Neural cell (in vitro differentiated cells): ENCODE measurements at regions not wholly inside any gene's neighbourhood (a gene's known extent, or its start where the extent isn't known, plus 50 kb on each side); places are given as distances from the start of the nearest gene placed in this dataset.

Experiments
- H2AFZ ChIP-seq: fragments of 200-600, 300-800 bp; sonication (generic), shearing (Covaris generic); 2 replicates; pipeline ENCODE4 v1.6.0; 2014; ENCODE audit warnings: low read depth, mild to moderate bottlenecking, antibody characterized with exemption, low read length, moderate library complexity
- H3F3A ChIP-seq: fragments of 200-600 bp; shearing (Covaris generic); 2 replicates; pipeline ENCODE4 v1.6.1; 2016; ENCODE audit warnings: mild to moderate bottlenecking, moderate library complexity, mixed read lengths, antibody characterized with exemption, low read length; ENCODE audit not compliant: insufficient read depth, poor library complexity, severe bottlenecking
- H3K27ac ChIP-seq: fragments of 200-600, 300-800 bp; sonication (generic), shearing (Covaris generic); 2 replicates; pipeline ENCODE4 v1.5.1; 2014; ENCODE audit warnings: mild to moderate bottlenecking, low read length, moderate library complexity
- H3K27me3 ChIP-seq: fragments of 300-800, 200-600 bp; sonication (generic), shearing (Covaris generic); 2 replicates; pipeline ENCODE4 v1.6.0; 2014; ENCODE audit warnings: mild to moderate bottlenecking, low read depth, low read length, moderate library complexity; ENCODE audit not compliant: insufficient read depth
- H3K36me3 ChIP-seq: fragments of 300-800, 200-600 bp; sonication (generic), shearing (Covaris generic); 2 replicates; pipeline ENCODE4 v1.5.1; 2014; ENCODE audit warnings: mild to moderate bottlenecking, antibody characterized with exemption, low read length, moderate library complexity; ENCODE audit not compliant: insufficient read depth
- H3K4me2 ChIP-seq: fragments of 300-800, 200-600 bp; sonication (generic), shearing (Covaris generic); 2 replicates; pipeline ENCODE4 v1.6.0; 2014; ENCODE audit warnings: mild to moderate bottlenecking, low read length
- H3K4me3 ChIP-seq: fragments of 300-800, 200-600 bp; sonication (generic), shearing (Covaris generic); 2 replicates; pipeline ENCODE4 v1.5.1; 2014; ENCODE audit warnings: mild to moderate bottlenecking, low read length, moderate library complexity
- H3K79me2 ChIP-seq: fragments of 200-600 bp; shearing (Covaris generic); replicated peaks from 2 replicates; pipeline ENCODE4 v1.6.0; 2014; ENCODE audit warnings: mild to moderate bottlenecking, low read length, moderate library complexity; ENCODE audit not compliant: insufficient read depth
- H3K9ac ChIP-seq: fragments of 300-800, 200-600 bp; sonication (generic), shearing (Covaris generic); 2 replicates; pipeline ENCODE4 v1.6.1; 2016; ENCODE audit warnings: mild to moderate bottlenecking, low read length, mixed read lengths
- H3K9me2 ChIP-seq: fragments of 200-600 bp; shearing (Covaris generic); 2 replicates; pipeline ENCODE4 v1.6.1; 2016; ENCODE audit warnings: mild to moderate bottlenecking, low read length, mixed read lengths; ENCODE audit not compliant: insufficient read depth
- H3K9me3 ChIP-seq: fragments of 200-600, 300-800 bp; sonication (generic), shearing (Covaris generic); 2 replicates; pipeline ENCODE4 v1.6.1; 2016; ENCODE audit warnings: mild to moderate bottlenecking, mixed run types, low read length, moderate library complexity, mixed read lengths
- H4K20me1 ChIP-seq: fragments of 200-600 bp; shearing (Covaris generic); 2 replicates; pipeline ENCODE4 v1.6.1; 2016; ENCODE audit warnings: mild to moderate bottlenecking, mixed run types; ENCODE audit not compliant: insufficient read depth
- EP300 ChIP-seq: fragments of 450-650 bp; conservative IDR thresholded peaks from 2 replicates; pipeline ENCODE4 v1.6.1; 2014; ENCODE audit warnings: antibody characterized with exemption, mild to moderate bottlenecking, moderate library complexity; ENCODE audit not compliant: poor library complexity, severe bottlenecking
- EZH2 ChIP-seq: fragments of 200-600, 300-800 bp; shearing (Covaris generic), sonication (generic); IDR thresholded peaks from 2 replicates; pipeline ENCODE4 v1.6.1; 2014; ENCODE audit warnings: antibody characterized with exemption, low read length, borderline replicate concordance, mild to moderate bottlenecking; ENCODE audit not compliant: insufficient read depth, poor library complexity, severe bottlenecking
- MXI1 ChIP-seq: fragments of 450-650 bp; conservative IDR thresholded peaks from 2 replicates; pipeline ENCODE4 v1.6.1; 2014; ENCODE audit warnings: antibody characterized with exemption, mild to moderate bottlenecking; ENCODE audit not compliant: poor library complexity, severe bottlenecking
- POLR2AphosphoS5 ChIP-seq: IDR thresholded peaks from 2 replicates; pipeline ENCODE4 v1.6.1; 2012
- RAD21 ChIP-seq: fragments of 450-650 bp; conservative IDR thresholded peaks from 2 replicates; pipeline ENCODE4 v1.6.1; 2014; ENCODE audit warnings: antibody characterized with exemption, mild to moderate bottlenecking, moderate library complexity
- SMC3 ChIP-seq: fragments of 450-650 bp; conservative IDR thresholded peaks from 2 replicates; pipeline ENCODE4 v1.6.1; 2014; ENCODE audit warnings: antibody characterized with exemption, mild to moderate bottlenecking, moderate library complexity; ENCODE audit not compliant: poor library complexity
- TAF1 ChIP-seq: IDR thresholded peaks from 2 replicates; pipeline ENCODE4 v1.6.1; 2012; ENCODE audit warnings: low read depth
- TF ChIP-seq, protein P1 (sequence below): IDR thresholded peaks from 2 replicates; pipeline ENCODE4 v1.6.1; 2012; ENCODE audit warnings: borderline replicate concordance
- TF ChIP-seq, protein P2 (sequence below): fragments of 450-650 bp; IDR thresholded peaks from 2 replicates; pipeline ENCODE4 v1.5.1; 2014; ENCODE audit warnings: antibody characterized with exemption, mild to moderate bottlenecking, moderate library complexity; ENCODE audit not compliant: poor library complexity, severe bottlenecking

DNA sequence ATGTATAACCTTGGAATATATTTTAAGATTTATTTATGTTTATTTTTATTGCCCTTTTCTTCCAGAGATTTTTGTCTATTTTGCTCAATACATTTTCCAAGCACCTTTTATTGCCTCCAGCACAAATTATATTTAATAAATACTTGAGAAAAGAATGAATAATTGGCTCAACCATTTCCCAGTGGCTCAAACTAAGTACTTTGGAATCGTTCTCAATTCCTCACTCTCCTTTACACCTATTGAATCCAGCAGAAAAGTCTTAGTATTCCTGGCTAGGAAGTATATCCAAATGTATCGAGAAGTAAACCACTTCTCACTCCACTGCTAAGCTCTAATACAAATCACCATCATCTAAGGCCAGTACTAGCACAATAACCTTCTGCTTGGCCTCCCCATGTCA lies 276.1 kb downstream of the NEBL start:
- TF ChIP-seq RAD21, result no peak
- TF ChIP-seq MXI1, result no peak
- TF ChIP-seq SMC3, result no peak
- TF ChIP-seq TAF1, result no peak
- TF ChIP-seq, protein P1, sequence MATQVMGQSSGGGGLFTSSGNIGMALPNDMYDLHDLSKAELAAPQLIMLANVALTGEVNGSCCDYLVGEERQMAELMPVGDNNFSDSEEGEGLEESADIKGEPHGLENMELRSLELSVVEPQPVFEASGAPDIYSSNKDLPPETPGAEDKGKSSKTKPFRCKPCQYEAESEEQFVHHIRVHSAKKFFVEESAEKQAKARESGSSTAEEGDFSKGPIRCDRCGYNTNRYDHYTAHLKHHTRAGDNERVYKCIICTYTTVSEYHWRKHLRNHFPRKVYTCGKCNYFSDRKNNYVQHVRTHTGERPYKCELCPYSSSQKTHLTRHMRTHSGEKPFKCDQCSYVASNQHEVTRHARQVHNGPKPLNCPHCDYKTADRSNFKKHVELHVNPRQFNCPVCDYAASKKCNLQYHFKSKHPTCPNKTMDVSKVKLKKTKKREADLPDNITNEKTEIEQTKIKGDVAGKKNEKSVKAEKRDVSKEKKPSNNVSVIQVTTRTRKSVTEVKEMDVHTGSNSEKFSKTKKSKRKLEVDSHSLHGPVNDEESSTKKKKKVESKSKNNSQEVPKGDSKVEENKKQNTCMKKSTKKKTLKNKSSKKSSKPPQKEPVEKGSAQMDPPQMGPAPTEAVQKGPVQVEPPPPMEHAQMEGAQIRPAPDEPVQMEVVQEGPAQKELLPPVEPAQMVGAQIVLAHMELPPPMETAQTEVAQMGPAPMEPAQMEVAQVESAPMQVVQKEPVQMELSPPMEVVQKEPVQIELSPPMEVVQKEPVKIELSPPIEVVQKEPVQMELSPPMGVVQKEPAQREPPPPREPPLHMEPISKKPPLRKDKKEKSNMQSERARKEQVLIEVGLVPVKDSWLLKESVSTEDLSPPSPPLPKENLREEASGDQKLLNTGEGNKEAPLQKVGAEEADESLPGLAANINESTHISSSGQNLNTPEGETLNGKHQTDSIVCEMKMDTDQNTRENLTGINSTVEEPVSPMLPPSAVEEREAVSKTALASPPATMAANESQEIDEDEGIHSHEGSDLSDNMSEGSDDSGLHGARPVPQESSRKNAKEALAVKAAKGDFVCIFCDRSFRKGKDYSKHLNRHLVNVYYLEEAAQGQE, result no peak
- no peak for TF ChIP-seq POLR2AphosphoS5
- TF ChIP-seq, protein P2, sequence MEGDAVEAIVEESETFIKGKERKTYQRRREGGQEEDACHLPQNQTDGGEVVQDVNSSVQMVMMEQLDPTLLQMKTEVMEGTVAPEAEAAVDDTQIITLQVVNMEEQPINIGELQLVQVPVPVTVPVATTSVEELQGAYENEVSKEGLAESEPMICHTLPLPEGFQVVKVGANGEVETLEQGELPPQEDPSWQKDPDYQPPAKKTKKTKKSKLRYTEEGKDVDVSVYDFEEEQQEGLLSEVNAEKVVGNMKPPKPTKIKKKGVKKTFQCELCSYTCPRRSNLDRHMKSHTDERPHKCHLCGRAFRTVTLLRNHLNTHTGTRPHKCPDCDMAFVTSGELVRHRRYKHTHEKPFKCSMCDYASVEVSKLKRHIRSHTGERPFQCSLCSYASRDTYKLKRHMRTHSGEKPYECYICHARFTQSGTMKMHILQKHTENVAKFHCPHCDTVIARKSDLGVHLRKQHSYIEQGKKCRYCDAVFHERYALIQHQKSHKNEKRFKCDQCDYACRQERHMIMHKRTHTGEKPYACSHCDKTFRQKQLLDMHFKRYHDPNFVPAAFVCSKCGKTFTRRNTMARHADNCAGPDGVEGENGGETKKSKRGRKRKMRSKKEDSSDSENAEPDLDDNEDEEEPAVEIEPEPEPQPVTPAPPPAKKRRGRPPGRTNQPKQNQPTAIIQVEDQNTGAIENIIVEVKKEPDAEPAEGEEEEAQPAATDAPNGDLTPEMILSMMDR, result no peak
- no peak for TF ChIP-seq EP300
- no peak for TF ChIP-seq EZH2
- H3K79me2 ChIP-seq, result no peaks in the 10 kb centered on the region
- H3K9ac ChIP-seq, result no peak overlapping the region
- H3K27ac ChIP-seq, result no peak overlapping the region
- H2AFZ ChIP-seq, result no peak overlapping the region
- H3K36me3 ChIP-seq, result no peaks in the 10 kb centered on the region
- no peaks in the 10 kb centered on the region for H3F3A ChIP-seq
- H3K9me2 ChIP-seq, result no peaks in the 10 kb centered on the region
- H3K9me3 ChIP-seq, result no peaks in the 10 kb centered on the region
- H4K20me1 ChIP-seq, result no peaks in the 10 kb centered on the region
- H3K4me3 ChIP-seq, result no peak overlapping the region
- no peaks in the 10 kb centered on the region for H3K27me3 ChIP-seq
- H3K4me2 ChIP-seq, result no peak overlapping the region

DNA sequence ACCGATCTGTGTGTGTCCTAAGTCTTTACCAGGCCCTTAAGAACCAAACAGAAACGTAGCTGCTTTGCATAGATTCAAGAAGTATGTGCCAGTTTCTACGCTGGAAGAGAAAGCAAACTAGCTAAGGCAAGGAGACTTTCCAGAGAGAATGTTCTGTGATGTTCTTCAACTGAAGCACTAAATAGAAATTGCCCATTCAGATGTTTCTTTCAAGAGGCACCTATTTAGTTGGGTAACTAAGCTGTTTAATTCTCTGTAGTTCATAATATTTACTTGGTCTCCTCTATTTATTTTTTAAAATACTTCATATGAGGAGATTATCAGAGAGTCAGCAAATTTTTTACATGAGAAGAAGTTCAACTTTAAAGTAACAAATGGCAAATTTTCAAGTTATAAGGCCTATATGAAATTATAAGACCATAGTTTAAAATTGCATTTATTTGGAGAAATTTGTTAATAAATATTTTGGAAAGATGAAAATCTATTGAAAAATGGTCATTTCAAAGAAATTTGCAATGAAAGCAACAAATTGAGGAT lies 279.0 kb downstream of the NEBL start:
- Histone ChIP-seq H3K9me2 (no peaks in the 10 kb centered on the region), H3K27me3 (no peaks in the 10 kb centered on the region), H3F3A (no peaks in the 10 kb centered on the region), H2AFZ (no peak overlapping the region), H3K27ac (no peak overlapping the region), H3K9me3 (no peaks in the 10 kb centered on the region), H4K20me1 (no peaks in the 10 kb centered on the region), H3K9ac (no peak overlapping the region), H3K36me3 (no peaks in the 10 kb centered on the region), H3K4me2 (no peak overlapping the region), H3K79me2 (no peaks in the 10 kb centered on the region), H3K4me3 (no peak overlapping the region)
- TF ChIP-seq TAF1 (no peak), RAD21 (no peak), POLR2AphosphoS5 (no peak)
- TF ChIP-seq, protein P2, result no peak
